Psoas muscle (tissue), 7 donors: ENCODE measurements at regions not wholly inside any gene's neighbourhood (a gene's known extent, or its start where the extent isn't known, plus 50 kb on each side); places are given as distances from the start of the nearest gene placed in this dataset.

ENCODE experiments used
- ATAC-seq, 4 donors: fragments of 200-7000 bp; cut with Tn5 transposase; one replicate each; pipeline ENCODE4 v1.9.1; 2020; ENCODE audit warnings: moderate library complexity in 3 of 4, mild to moderate bottlenecking in 2 of 4
- DNase-seq, 2 donors: peaks; one replicate each; pipeline ENCODE4 v3.0.0-alpha.2; 2020
- H3K27ac ChIP-seq: fragments of 200-600 bp; one replicate; pipeline ENCODE4 v1.8.0; 2022
- H3K27me3 ChIP-seq, 3 donors: fragments of 200-600 bp in 1 of 3; one replicate each; pipeline versions ENCODE4 v1.6.1 to v1.8.0; 2013 to 2022; ENCODE audit warnings: low read length in 2 of 3, mild to moderate bottlenecking in 2 of 3, moderate library complexity in 1 of 3; ENCODE audit not compliant: insufficient read depth in 3 of 3
- H3K36me3 ChIP-seq, 2 donors: fragments of 200-600 bp in 1 of 2; one replicate each; pipeline versions ENCODE4 v1.6.1 to v1.8.0; 2013 to 2022; ENCODE audit warnings: low read depth in 1 of 2, mild to moderate bottlenecking in 1 of 2, moderate library complexity in 1 of 2; ENCODE audit not compliant: insufficient read depth in 1 of 2
- H3K4me1 ChIP-seq: fragments of 200-600 bp; one replicate; pipeline ENCODE4 v1.8.0; 2022
- H3K4me3 ChIP-seq: fragments of 200-600 bp; one replicate; pipeline ENCODE4 v1.8.0; 2022; ENCODE audit warnings: mild to moderate bottlenecking
- H3K9me3 ChIP-seq: fragments of 200-600 bp; one replicate; pipeline ENCODE4 v1.8.0; 2022
- WGBS, 3 donors: extraction: QIAGEN DNeasy Blood & Tissue Kit; methylation state at CpG; one replicate each; pipeline versions ENCODE4 v1.1.6 to v1.1.7; 2013; 5-methylcytosine and 5-hydroxymethylcytosine counted together
- intact Hi-C, 2 donors: fragments of 100-400 bp; cut with DNase I; formaldehyde crosslinking; loops; one replicate each; pipeline versions ENCODE4 v1.11.0 to v1.14.2; 2022
- TF ChIP-seq, protein P1 (sequence below): fragments of 200-600 bp; IDR thresholded peaks from one replicate; pipeline ENCODE4 v1.8.0; 2022; ENCODE audit warnings: antibody characterized with exemption
- donor health status: healthy with polysubstance abuse.
- donor health status: DM: no; HTN: no; CAD: no; lungs with moderate emphysema.
- donor health status: Bipolar disorder and iron deficiency.
- donor health status: healthy.
- donor health status: DM: yes; HTN: yes; CAD: no.
- donor health status: DM: no; HTN: no; CAD: no.
- donor health status: DM: yes; HTN: yes; CAD: no.

DNA sequence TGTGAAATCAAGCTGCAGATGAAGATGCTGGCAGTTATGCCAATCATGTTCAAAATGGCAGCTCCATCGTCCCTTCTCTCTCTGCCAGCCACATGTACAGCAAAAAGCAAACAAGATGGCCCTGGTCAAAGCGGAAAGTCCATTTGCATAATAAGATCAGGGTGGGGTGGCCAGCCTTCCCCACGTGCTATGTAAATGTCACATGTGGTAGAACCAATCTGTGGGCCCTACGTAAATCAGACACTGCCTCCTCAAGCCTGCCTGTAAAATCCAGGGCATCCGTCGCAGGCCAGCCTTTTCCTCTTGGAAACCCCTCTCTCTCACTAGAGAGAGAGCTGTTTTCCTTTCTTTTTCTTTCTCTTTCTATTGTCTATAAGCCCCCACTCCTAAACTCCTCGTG lies 243.5 kb upstream of the KBTBD8 start:
- H3K9me3 ChIP-seq, result no peaks in the 10 kb centered on the region
- intact Hi-C loops, result no loop called here
- ATAC-seq, result no peak
- H3K27me3 ChIP-seq, result no peaks in the 10 kb centered on the region
- H3K4me3 ChIP-seq, result no peak overlapping the region
- H3K4me1 ChIP-seq, result no peaks in the 10 kb centered on the region
- TF ChIP-seq, protein P1, sequence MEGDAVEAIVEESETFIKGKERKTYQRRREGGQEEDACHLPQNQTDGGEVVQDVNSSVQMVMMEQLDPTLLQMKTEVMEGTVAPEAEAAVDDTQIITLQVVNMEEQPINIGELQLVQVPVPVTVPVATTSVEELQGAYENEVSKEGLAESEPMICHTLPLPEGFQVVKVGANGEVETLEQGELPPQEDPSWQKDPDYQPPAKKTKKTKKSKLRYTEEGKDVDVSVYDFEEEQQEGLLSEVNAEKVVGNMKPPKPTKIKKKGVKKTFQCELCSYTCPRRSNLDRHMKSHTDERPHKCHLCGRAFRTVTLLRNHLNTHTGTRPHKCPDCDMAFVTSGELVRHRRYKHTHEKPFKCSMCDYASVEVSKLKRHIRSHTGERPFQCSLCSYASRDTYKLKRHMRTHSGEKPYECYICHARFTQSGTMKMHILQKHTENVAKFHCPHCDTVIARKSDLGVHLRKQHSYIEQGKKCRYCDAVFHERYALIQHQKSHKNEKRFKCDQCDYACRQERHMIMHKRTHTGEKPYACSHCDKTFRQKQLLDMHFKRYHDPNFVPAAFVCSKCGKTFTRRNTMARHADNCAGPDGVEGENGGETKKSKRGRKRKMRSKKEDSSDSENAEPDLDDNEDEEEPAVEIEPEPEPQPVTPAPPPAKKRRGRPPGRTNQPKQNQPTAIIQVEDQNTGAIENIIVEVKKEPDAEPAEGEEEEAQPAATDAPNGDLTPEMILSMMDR, result no peak
- DNase-seq, result no peak
- WGBS, 3 donors, result 92 to 95% (median 93%) methylated on average over 7 of the region's 7 CpGs
- H3K27ac ChIP-seq, result no peak overlapping the region
- no peaks in the 10 kb centered on the region for H3K36me3 ChIP-seq

DNA sequence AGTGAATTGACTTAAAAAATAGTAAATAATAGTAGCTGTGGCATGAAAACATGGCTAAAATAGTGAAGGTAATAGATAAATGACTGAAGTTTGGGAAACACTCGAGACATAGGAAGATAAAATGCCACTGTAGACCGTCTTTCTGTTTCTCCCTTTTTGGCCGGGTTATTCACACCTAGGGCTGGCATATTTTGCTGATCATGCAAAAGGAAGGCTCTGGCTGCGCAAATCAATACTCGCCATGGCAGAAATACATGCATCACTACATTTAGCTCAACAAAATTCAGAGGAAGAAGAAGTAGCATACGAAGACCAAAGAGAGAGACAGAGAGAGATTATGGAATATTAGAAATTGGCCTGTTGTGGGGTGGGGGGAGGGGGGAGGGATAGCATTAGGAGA lies 242.2 kb upstream of the KBTBD8 start:
- ATAC-seq, result no peak
- DNase-seq, result no peak
- Histone ChIP-seq H3K27ac (no peak overlapping the region), H3K27me3 (no peaks in the 10 kb centered on the region), H3K4me1 (no peaks in the 10 kb centered on the region), H3K9me3 (no peaks in the 10 kb centered on the region), H3K36me3 (no peaks in the 10 kb centered on the region), H3K4me3 (no peak overlapping the region)
- TF ChIP-seq, protein P1, result no peak
- intact Hi-C loops, result no loop called here
- WGBS, 3 donors, result 95 to 97% (median 96%) methylated on average over 6 of the region's 6 CpGs

DNA sequence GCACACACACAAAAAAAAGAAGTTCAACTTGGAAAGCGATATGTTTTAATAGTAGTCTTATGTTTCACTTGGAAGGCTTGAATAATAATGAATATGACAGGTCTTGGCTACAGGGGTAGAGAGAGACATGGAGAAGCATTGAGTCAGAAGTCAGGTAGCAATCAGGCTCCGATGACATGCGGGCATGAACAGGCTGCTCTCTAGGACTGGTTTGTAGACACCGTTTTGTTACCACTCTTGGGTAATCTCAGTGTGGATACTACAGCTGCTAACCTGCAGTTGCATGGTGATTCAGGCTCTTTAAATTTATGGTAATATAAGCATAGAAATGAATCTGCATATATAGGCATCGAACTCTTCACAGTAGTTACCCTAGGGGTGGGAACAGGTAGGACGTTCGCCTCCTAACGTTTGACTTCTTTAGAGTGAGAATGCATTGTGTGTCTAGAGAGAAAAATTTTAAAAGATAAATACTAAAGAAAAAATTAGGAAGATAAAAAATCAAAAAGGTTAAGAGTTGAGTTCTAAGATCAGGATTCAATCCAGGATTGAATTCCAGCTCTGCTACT lies 241.6 kb upstream of the KBTBD8 start:
- 88 to 93% (median 91%) methylated on average over 8 of the region's 8 CpGs for WGBS, 3 donors
- H3K36me3 ChIP-seq, result no peaks in the 10 kb centered on the region
- peak; percentile 26 to 80 (median 68) for ATAC-seq
- TF ChIP-seq, protein P1, result no peak
- no peak for DNase-seq
- no peak overlapping the region for H3K4me3 ChIP-seq
- no peaks in the 10 kb centered on the region for H3K4me1 ChIP-seq
- H3K9me3 ChIP-seq, result no peaks in the 10 kb centered on the region
- H3K27ac ChIP-seq, result no peak overlapping the region
- intact Hi-C loops, result no loop called here
- no peaks in the 10 kb centered on the region for H3K27me3 ChIP-seq

DNA sequence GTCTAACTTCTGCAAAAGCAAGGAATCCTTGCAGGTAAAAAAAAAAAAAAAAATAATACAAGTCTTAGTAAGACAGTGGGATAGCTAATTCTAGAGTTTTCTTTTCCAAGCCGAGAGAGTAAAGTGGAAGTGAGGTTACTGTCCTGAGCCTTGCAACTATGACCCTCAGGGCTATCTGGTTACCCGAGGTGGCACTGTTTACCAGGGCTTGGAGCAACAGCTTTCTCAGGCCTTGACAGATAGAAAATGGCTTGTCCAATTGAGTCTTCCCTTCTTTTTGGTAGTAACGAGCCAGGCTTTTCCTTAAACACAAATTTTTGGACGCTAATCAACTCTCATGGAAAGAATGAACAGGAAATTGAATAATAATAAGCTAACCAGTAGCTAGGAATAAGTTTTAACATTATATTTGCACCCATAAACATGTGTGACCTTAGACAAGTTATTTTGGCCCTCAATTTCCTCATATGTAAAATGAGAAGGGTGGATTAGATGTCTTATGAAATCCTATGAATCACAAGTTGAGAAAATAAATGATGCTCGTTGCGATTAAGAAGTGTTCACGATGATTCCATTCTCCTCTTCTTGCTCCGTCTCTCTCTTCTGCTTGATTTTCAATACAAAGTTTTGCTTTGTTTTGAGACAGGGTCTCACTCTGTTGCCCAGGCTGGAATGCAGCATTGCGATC lies 236.9 kb upstream of the KBTBD8 start:
- peaks cover 14% of the 10 kb centered on the region for H3K4me1 ChIP-seq
- TF ChIP-seq, protein P1, result no peak
- no peaks in the 10 kb centered on the region for H3K36me3 ChIP-seq
- H3K27ac ChIP-seq, result peak overlapping the region; percentile 83
- no peak overlapping the region for H3K4me3 ChIP-seq
- H3K27me3 ChIP-seq, result no peaks in the 10 kb centered on the region
- intact Hi-C loops, result loop anchor here in 1 of 2 donors (5.0 kb wide), 2 partner anchors 56 to 354 kb away; no protein-coding TSS in a partner anchor
- ATAC-seq (peak; percentile 89 to 92 (median 91)), DNase-seq (peak in 1 of 2 donors; percentile 69)
- peaks cover 6% of the 10 kb centered on the region for H3K9me3 ChIP-seq
- 37 to 55% (median 42%) methylated on average over 9 of the region's 9 CpGs for WGBS, 3 donors
